PFSK-1 (cell line): ENCODE measurements at regions not wholly inside any gene's neighbourhood (a gene's known extent, or its start where the extent isn't known, plus 50 kb on each side); places are given as distances from the start of the nearest gene placed in this dataset.

Source experiments
- FOXP2 ChIP-seq: optimal IDR thresholded peaks from 2 replicates; pipeline ENCODE3; 2011; ENCODE audit warnings: borderline replicate concordance, control low read depth, inconsistent platforms; ENCODE audit not compliant: insufficient read depth; ENCODE audit errors: extremely low read length, extremely low read depth
- POLR2AphosphoS5 ChIP-seq: IDR thresholded peaks from 2 replicates; pipeline ENCODE4 v1.6.1; 2012; ENCODE audit warnings: low read depth, mild to moderate bottlenecking, control low read depth, low read length, moderate library complexity
- SIN3A ChIP-seq: IDR thresholded peaks from 2 replicates; pipeline ENCODE4 v1.6.1; 2012; ENCODE audit warnings: mild to moderate bottlenecking, low read length, moderate library complexity, borderline replicate concordance; ENCODE audit not compliant: insufficient read depth
- TAF1 ChIP-seq: IDR thresholded peaks from 2 replicates; pipeline ENCODE4 v1.6.1; 2012; ENCODE audit warnings: low read length, control low read depth, borderline replicate concordance; ENCODE audit not compliant: insufficient read depth
- TF ChIP-seq, protein P1 (sequence below), 2 experiments: IDR thresholded peaks; 2 replicates each; pipeline versions ENCODE4 v1.6.1 to v1.8.0; 2011 to 2012; ENCODE audit warnings: low read depth in 2 of 2, low read length in 2 of 2, control low read depth in 1 of 2, inconsistent platforms in 1 of 2, mild to moderate bottlenecking in 1 of 2, moderate library complexity in 1 of 2; ENCODE audit not compliant: insufficient read depth in 1 of 2

GRCh38 chr7:93636276-93636675 lies 61.8 kb upstream of the CALCR start:
- TF ChIP-seq, protein P1, sequence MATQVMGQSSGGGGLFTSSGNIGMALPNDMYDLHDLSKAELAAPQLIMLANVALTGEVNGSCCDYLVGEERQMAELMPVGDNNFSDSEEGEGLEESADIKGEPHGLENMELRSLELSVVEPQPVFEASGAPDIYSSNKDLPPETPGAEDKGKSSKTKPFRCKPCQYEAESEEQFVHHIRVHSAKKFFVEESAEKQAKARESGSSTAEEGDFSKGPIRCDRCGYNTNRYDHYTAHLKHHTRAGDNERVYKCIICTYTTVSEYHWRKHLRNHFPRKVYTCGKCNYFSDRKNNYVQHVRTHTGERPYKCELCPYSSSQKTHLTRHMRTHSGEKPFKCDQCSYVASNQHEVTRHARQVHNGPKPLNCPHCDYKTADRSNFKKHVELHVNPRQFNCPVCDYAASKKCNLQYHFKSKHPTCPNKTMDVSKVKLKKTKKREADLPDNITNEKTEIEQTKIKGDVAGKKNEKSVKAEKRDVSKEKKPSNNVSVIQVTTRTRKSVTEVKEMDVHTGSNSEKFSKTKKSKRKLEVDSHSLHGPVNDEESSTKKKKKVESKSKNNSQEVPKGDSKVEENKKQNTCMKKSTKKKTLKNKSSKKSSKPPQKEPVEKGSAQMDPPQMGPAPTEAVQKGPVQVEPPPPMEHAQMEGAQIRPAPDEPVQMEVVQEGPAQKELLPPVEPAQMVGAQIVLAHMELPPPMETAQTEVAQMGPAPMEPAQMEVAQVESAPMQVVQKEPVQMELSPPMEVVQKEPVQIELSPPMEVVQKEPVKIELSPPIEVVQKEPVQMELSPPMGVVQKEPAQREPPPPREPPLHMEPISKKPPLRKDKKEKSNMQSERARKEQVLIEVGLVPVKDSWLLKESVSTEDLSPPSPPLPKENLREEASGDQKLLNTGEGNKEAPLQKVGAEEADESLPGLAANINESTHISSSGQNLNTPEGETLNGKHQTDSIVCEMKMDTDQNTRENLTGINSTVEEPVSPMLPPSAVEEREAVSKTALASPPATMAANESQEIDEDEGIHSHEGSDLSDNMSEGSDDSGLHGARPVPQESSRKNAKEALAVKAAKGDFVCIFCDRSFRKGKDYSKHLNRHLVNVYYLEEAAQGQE (IDR thresholded peaks at IDR 0.05; ENCODE audit: insufficient read depth in 1 of 2, low read depth in 2 of 2, low read length in 2 of 2) = no peak
- TF ChIP-seq TAF1 (no peak), POLR2AphosphoS5 (no peak), SIN3A (no peak), FOXP2 (no peak)

DNA sequence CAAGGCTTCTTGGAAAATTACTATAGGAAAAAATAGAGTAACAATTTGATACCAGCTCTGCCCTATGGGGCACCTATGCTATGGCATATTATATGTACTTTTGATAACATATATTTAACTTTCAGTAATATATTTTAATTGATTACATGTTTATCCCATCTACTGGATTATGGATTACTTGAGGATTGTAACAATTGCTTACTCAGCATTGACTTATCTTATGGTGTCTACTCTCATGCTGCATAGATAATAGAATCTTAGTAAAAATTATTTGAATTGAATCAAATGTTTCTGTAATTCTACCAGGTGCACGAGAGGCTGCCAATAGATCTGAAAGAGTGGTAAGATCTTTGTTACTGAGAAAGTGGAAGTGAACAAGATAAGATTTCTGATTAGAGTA lies 57.8 kb upstream of the CALCR start:
- no peak for TF ChIP-seq TAF1
- TF ChIP-seq POLR2AphosphoS5 = no peak
- no peak for TF ChIP-seq FOXP2
- TF ChIP-seq SIN3A = no peak

DNA sequence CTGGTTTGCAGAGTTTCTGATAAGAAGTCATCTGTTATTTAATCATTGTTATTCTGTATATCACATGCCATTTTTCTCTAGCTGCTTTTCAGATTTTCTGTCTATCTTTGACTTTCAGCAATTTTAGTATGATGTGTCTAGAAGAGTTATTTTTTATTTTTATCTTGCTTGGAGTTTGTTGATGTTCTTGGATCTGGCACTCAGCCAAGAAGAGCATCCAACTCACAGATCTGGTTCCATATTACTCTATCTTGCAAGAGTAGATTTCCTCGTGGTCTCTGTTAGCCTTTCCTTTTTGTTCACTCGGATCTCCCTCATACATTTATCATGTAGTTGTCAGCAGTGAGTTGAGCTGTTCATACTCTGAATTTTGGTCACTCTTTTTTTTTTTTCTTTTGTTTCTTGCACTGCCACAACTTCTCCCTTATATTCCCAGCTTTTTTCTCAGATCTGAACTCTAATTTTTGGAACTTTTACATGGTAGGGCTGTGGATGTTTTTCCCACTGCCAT lies 54.8 kb upstream of the CALCR start:
- TF ChIP-seq POLR2AphosphoS5 (no peak), TAF1 (no peak), FOXP2 (no peak), SIN3A (no peak)
- TF ChIP-seq, protein P1 (IDR thresholded peaks at IDR 0.05; ENCODE audit: insufficient read depth in 1 of 2, low read depth in 2 of 2, low read length in 2 of 2) = no peak

DNA sequence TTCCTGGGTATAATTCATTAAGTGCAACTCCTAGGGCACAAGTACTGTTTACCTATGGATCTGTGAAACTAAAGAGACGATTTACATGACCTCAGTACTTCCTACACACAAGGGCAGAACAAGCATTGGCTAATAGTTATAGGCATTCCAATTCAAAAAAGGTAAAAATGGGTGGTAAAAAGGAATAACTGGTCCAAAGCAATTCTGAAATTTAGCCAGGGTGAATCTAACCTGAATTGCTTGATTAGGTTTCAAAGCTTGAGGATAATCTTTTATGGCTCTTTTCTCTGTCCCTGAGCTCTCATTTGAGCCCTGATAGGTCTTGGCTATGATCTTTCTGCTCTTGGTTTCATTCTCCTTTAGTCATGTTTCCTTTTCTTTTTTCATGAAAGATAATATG lies 52.3 kb upstream of the CALCR start:
- TF ChIP-seq TAF1 = no peak
